Chondrocyte (in vitro differentiated cells): ENCODE measurements at regions not wholly inside any gene's neighbourhood (a gene's known extent, or its start where the extent isn't known, plus 50 kb on each side); places are given as distances from the start of the nearest gene placed in this dataset.
"Not testable (repeated sequence)": the region's sequence is repeated elsewhere in the genome, so short reads cannot be mapped to it uniquely, and the experiment has no call there.

Experiments
- DNase-seq: peaks from one replicate; pipeline ENCODE4 v3.0.0; 2021; ENCODE audit warnings: mixed read lengths, low spot score
- H3K27ac Mint-ChIP-seq: one replicate; pipeline ENCODE4 v1.8.0; 2021; ENCODE audit warnings: mild to moderate bottlenecking, moderate library complexity, mixed read lengths; ENCODE audit not compliant: unreplicated experiment
- H3K27me3 Mint-ChIP-seq: 2 replicates; pipeline ENCODE4 v1.8.0; 2021; ENCODE audit warnings: low read depth, mixed read lengths
- H3K36me3 Mint-ChIP-seq: 2 replicates; pipeline ENCODE4 v1.8.0; 2021; ENCODE audit warnings: low read depth, mixed read lengths
- H3K4me1 Mint-ChIP-seq: 2 replicates; pipeline ENCODE4 v1.8.0; 2021; ENCODE audit warnings: low read depth, mild to moderate bottlenecking, mixed read lengths
- H3K4me3 Mint-ChIP-seq: one replicate; pipeline ENCODE4 v1.8.0; 2021; ENCODE audit warnings: mild to moderate bottlenecking, moderate library complexity, mixed read lengths; ENCODE audit not compliant: unreplicated experiment
- H3K9me3 Mint-ChIP-seq: 2 replicates; pipeline ENCODE4 v1.8.0; 2021; ENCODE audit warnings: low read depth, mixed read lengths
- TF ChIP-seq, protein P1 (sequence below): fragments of 200-600 bp; sonication (generic); IDR thresholded peaks from 2 replicates; pipeline ENCODE4 v1.5.0; 2021; ENCODE audit warnings: antibody characterized with exemption, mild to moderate bottlenecking, moderate library complexity

DNA sequence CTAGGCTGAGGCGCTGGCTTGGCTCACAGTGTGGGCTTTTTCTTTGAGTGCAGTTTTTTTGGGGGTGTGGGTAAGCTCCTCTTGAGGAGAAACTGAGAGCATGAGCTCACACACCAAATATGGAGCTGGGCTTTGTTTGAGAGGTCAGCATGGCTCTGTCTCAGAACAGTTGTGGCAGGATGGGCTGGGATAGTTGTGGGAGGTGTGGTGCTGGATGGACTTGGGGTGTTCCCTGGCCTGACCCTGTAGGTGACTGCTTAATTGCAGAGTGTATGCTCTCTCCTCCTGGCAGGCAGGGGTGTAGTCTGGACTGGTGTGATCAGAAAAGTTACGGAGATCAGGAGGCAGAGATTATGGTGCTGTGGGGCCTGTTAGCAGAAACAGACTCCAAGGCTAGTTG lies 64.3 kb upstream of the PGBD5 start:
- Mint-ChIP-seq H3K4me3 (no peak overlapping the region), H3K9me3 (peaks cover 8% of the 10 kb centered on the region), H3K4me1 (no peaks in the 10 kb centered on the region), H3K27ac (no peak overlapping the region), H3K36me3 (peaks cover 4% of the 10 kb centered on the region), H3K27me3 (peaks cover 33% of the 10 kb centered on the region)
- no peak for DNase-seq
- TF ChIP-seq, protein P1, sequence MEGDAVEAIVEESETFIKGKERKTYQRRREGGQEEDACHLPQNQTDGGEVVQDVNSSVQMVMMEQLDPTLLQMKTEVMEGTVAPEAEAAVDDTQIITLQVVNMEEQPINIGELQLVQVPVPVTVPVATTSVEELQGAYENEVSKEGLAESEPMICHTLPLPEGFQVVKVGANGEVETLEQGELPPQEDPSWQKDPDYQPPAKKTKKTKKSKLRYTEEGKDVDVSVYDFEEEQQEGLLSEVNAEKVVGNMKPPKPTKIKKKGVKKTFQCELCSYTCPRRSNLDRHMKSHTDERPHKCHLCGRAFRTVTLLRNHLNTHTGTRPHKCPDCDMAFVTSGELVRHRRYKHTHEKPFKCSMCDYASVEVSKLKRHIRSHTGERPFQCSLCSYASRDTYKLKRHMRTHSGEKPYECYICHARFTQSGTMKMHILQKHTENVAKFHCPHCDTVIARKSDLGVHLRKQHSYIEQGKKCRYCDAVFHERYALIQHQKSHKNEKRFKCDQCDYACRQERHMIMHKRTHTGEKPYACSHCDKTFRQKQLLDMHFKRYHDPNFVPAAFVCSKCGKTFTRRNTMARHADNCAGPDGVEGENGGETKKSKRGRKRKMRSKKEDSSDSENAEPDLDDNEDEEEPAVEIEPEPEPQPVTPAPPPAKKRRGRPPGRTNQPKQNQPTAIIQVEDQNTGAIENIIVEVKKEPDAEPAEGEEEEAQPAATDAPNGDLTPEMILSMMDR = no peak

DNA sequence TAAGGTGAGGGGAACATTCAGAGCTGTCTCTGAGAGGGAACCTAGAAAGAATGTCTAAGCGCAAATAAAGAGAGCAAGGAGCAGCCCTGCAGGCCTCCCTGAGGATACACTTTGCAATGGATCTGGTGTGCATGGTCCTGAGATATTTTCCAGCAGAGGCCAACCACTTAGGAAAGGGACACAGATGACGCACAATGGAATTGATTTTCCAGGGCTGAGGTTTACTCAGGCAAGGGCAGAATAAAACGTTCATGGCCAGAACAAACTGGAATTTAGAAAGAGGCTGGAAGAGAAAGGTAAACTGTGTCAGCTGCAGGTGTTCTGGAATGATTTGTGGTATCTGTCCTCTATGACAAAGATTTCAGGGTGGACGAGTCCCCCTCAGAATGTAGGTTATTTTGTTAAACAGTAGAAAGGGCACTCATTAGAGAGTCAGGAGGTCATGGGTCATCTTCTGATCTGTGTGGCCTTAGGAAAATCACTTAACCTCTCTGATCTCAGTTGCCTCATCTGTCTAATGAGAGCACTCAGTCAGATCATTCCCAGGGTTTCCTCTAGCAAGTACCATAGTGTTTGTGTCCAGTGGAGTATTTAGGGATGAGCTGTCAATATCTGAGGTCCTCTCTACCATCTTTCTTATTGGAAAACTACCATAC lies 61.8 kb upstream of the PGBD5 start:
- Mint-ChIP-seq H3K9me3 (no peaks in the 10 kb centered on the region), H3K36me3 (peaks cover 1% of the 10 kb centered on the region), H3K27me3 (peaks cover 25% of the 10 kb centered on the region), H3K27ac (no peak overlapping the region), H3K4me3 (no peak overlapping the region), H3K4me1 (no peaks in the 10 kb centered on the region)
- TF ChIP-seq, protein P1 = no peak
- no peak for DNase-seq

DNA sequence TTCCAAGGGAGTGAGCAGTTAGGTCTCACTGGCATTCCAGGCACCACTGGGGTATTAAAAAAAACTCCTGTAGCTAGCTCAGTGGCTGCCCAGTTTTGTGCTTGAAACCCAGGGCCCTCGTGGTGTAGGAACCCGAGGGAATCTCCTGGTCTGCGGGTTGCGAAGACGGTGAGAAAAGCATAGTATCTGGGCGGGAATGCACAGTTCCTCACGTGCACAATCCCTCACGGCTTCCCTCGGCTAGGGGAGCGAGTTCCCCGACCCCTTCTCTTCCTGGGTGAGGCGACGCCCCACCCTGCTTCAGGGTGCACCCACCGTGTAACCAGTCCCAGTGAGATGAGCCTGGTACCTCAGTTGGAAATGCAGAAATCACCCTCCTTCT lies 50.5 kb upstream of the PGBD5 start:
- no peak overlapping the region for H3K4me3 Mint-ChIP-seq
- H3K27me3 Mint-ChIP-seq = peaks cover 59% of the 10 kb centered on the region
- H3K27ac Mint-ChIP-seq = no peak overlapping the region
- H3K4me1 Mint-ChIP-seq = no peaks in the 10 kb centered on the region
- TF ChIP-seq, protein P1 = no peak
- H3K9me3 Mint-ChIP-seq = peaks cover 12% of the 10 kb centered on the region
- H3K36me3 Mint-ChIP-seq = peaks cover 10% of the 10 kb centered on the region
- no peak for DNase-seq

DNA sequence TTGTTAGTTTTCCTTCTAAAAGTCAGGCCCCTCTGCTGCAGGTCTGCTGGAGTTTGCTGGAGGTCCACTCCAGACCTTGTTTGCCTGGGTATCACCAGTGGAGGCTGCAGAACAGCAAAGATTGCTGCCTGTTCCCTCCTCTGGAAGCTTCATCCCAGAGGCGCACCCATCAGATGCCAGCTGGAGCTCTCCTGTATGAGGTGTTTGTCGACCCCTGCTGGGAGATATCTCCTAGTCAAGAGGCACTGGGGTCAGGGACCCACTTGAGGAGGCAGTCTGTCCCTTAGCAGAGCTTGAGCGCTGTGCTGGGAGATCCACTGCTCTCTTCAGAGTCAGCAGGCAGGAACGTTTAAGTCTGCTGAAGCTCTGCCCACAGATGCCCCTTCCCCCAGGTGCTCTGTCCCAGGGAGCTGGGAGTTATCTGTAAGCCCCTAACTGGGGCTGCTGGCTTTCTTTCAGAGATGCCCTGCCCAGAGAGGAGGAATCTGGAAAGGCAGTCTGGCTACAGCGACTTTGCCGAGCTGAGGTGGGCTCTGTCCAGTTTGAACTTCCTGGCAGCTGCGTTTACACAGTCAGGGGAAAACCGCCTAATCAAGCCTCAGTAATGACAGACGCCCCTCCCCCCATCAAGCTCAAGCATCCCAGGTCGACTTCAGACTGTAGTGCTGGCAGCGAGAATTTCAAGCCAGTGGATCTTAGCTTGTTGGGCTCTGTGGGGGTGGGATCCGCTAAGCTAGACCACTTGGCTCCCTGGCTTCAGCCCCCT lies 49.9 kb upstream of the PGBD5 start:
- H3K27ac Mint-ChIP-seq, H3K4me3 Mint-ChIP-seq, H3K4me1 Mint-ChIP-seq, DNase-seq: not testable (repeated sequence)
- H3K9me3 Mint-ChIP-seq = peaks cover 17% of the 10 kb centered on the region
- H3K36me3 Mint-ChIP-seq = peaks cover 10% of the 10 kb centered on the region
- peaks cover 57% of the 10 kb centered on the region for H3K27me3 Mint-ChIP-seq
